GM21390 (cell line): ENCODE measurements at regions not wholly inside any gene's neighbourhood (a gene's known extent, or its start where the extent isn't known, plus 50 kb on each side); places are given as distances from the start of the nearest gene placed in this dataset.

Source experiments
- ATAC-seq: cut with Tn5 transposase; IDR thresholded peaks from one replicate; pipeline ENCODE4 v1.9.1; 2021; ENCODE audit not compliant: unreplicated experiment

DNA sequence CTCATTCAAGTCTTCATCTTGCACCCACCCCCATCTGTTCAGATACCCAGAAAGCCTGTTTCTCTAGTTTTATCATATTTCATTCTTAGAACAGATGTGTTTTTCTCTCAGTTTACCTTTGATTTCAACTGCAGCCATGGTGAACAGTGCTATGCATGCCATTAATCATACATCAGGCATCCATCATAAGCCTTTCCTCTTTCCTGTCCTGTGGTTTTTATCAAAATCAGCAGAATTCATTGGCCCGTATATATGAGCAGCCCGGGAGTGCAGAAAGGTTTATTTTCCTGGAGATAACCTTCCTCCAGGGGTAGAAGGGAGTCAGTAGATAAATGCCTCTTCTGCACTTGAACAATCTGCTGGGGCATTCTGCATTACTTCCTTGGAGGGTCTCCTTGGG lies 65.7 kb downstream of the IL21 start:
- no peak for ATAC-seq

GRCh38 chr4:122553432-122553831 lies 67.4 kb downstream of the IL21 start:
- no peak for ATAC-seq

DNA sequence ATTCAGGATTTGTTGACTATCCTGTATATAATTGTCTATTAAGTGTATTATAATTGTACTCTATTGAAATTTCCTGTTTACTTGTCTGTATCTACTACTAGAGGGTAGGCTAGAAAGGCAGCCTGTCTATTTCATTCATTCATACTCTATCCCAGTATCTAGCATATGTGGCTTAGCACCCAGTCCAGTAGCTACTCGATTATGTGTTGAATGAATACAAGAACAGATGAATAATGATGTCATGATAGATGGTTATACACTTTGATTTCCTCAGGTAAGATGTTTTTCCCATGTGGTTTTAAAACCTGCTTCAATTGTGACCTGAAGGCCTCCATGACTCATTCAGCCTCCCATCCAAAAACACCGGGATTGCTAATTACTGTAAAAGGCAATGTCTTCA lies 68.0 kb downstream of the IL21 start:
- no peak for ATAC-seq

- ATAC-seq, result no peak
These were observed 71.8 kb downstream of the IL21 start for GRCh38 chr4:122548886-122549630.

DNA sequence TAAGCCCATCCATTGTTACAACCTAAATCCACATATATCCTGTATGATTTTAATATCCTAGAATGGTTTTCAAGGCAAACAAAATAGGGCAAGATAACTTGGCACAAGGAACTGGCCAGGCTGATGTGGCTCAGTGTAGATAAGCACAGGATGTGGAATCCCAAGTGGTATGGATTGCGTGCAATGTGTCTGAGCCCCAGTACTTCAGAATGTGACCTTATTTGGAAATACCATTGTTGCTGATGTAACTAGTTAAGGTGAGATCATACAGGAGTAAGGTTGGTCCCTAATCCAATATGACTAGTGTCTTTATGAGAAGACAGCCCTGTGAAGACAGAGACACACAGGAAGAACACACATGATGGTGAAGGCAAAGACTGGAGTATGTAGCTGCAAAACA lies 72.4 kb downstream of the IL21 start:
- ATAC-seq, result no peak

DNA sequence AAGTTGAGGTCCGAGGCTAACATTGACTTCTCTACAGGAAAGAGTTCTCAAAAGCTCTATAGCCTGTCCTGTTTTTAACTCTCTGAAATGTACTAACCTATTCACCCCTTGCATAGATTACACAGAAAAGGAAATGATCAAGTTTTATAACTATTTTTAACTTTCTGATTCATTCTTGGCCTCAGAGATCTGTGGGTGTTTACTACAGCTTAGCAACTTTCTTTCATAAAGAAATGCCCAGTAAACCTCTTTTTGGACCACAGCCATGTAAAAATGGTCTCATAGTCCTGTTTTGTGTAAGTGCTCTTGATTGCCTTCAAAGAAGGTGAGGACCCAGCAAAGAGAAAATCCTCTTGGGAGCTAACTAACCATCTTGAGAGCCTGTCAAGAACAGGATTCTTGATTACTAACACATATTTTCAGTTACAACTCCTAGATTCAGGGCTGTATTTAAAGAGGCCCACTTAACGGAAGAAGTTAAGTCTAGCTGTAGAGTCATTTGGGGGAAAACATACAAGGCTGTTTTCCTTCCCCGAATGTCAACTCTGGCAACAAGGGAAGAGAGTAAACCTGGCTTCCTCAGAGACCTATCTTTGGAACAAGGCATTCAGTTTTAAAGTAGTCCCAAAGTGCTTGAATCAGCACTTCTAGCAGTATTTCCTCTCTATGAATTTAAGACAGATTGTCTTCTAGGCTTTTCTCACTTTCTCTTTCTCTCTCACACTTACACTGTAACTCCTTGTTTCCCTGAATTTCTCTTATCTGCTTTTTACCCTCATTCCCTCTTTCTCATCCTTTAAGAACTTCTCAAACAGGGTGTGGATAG lies 78.2 kb downstream of the IL21 start:
- peak; percentile 77 for ATAC-seq

DNA sequence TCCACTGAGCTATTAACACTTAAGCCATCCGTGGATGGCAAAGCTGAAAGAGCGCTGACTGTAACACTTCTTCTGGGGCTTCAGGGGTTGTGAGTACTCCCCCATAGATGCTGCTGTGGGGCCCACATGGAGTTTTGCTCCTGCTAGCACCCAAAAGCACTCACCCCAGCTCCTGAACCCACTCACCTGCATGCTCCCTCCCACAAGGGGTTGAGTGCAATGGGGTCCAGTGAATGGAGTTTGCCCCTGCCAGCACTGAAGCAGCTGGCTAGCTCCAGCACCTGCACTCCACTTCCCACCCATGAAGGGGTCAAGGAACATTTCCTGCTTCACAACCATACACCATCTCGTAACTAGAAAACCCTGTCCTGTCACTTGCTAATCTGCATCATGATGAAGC lies 78.9 kb downstream of the IL21 start:
- no peak for ATAC-seq

DNA sequence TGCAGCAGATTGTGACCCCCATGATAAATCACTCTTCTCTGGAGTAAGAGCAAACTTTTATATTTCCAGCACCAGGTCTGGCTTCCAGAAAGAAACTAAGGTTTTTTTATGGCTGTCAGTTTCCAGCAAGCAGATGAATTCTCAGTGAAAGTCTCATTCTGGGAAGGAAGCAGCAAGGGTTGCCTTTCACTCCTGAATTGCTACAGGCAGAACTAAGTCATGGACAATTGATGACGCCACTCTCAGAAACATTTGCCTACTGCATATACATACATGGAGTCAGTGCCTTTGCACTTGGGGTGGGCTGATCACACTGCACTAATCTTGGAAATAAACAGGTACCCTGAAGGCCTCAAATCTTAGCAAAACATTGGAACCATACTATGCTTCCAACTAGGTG lies 80.0 kb downstream of the IL21 start:
- no peak for ATAC-seq

- no peak for ATAC-seq
These were observed 80.9 kb downstream of the IL21 start for GRCh38 chr4:122539861-122540465.

- ATAC-seq, result no peak
These were observed 81.0 kb upstream of the IL2 start for GRCh38 chr4:122537388-122538135.

GRCh38 chr4:122536001-122536400 lies 79.5 kb upstream of the IL2 start:
- ATAC-seq, result no peak

DNA sequence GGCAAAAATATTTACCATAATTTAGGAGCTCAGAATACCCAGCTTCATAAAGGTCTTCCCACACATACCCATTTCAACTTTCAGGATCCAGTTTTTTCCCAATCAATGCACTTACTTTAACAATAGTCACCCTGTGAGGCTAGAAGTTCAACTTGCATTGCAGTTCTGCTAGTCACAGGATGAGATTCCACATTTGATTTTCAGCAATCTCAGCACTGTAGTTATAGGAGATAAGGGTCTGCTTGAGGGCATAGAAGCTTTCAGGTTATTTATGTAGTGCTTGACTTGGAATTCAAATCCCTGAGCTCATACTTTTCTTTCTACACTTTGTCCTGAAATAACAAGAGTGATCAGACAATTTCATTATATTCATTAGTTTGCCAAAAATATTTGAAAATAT lies 78.3 kb upstream of the IL2 start:
- no peak for ATAC-seq

DNA sequence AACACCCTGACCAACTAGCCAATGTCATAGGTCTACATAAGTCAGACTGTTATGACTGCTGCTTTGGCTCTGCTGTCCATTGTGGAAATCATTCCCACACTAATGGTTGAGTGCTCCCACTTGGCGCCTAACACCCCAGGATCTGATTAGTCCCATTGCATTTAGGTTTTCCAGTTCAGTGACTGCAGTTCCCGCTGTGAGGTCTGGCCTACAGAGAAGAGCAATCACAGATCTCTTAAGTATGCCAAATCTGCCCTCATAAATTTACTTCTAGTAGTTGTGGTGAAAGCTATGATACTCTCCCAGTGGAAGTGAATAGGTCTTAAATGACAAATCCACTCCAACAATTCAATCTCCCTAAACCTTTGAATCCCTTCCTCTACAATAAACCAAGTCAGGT lies 77.3 kb upstream of the IL2 start:
- ATAC-seq, result no peak

GRCh38 chr4:122532766-122533165 lies 76.2 kb upstream of the IL2 start:
- no peak for ATAC-seq

- no peak for ATAC-seq
These were observed 75.0 kb upstream of the IL2 start for GRCh38 chr4:122531514-122531913.

DNA sequence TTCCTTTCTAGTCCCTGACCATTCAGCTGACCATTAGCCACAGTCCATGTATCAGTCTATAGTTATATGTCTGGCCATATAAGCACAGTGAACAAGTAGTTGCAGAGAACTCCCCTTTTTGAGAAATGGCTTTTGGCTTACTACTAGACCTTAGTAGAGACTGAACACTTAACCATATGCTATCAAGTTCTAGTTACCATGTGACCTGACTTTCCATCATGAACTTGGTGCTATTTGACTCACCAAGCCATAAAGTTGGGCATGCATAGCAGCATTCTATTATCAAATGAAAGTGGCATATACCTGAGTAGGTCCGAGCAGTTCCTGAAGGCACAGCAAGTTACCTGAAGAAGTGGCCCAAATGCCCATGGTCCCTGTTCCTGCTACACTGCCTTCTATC lies 74.5 kb upstream of the IL2 start:
- no peak for ATAC-seq

GRCh38 chr4:122528879-122529278 lies 72.4 kb upstream of the IL2 start:
- no peak for ATAC-seq

GRCh38 chr4:122525865-122526264 lies 69.3 kb upstream of the IL2 start:
- no peak for ATAC-seq

- no peak for ATAC-seq
These were observed 67.7 kb upstream of the IL2 start for GRCh38 chr4:122524176-122524575.

DNA sequence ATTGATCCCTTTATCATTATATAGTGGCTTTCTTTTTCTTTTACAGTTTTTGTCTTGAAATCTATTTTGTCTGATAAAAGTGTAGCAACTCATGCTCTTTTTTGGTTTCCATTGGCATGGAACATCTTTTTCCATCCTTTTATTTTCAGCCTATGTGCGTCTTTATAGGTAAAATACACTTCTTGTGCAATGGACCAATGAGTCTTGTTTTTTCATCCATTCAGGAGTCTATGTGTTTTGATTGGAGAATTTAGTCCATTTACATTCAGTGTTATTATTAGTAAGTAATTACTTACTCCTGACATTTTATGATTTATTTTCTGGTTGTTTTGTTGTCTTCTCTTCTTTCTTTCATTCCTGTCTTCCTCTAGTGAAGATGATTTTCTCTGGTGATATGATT lies 66.4 kb upstream of the IL2 start:
- no peak for ATAC-seq

GRCh38 chr4:122517345-122517744 lies 60.8 kb upstream of the IL2 start:
- ATAC-seq, result no peak
